CD4-positive, alpha-beta T cell treated with Interleukin-6 at 100 ng/mL for 8 hours (primary cell): ENCODE measurements at regions not wholly inside any gene's neighbourhood (a gene's known extent, or its start where the extent isn't known, plus 50 kb on each side); places are given as distances from the start of the nearest gene placed in this dataset.

ENCODE experiments used
- DNase-seq: peaks from one replicate; pipeline ENCODE4 v3.0.0-alpha.2; 2020; ENCODE audit warnings: mixed read lengths, low spot score

DNA sequence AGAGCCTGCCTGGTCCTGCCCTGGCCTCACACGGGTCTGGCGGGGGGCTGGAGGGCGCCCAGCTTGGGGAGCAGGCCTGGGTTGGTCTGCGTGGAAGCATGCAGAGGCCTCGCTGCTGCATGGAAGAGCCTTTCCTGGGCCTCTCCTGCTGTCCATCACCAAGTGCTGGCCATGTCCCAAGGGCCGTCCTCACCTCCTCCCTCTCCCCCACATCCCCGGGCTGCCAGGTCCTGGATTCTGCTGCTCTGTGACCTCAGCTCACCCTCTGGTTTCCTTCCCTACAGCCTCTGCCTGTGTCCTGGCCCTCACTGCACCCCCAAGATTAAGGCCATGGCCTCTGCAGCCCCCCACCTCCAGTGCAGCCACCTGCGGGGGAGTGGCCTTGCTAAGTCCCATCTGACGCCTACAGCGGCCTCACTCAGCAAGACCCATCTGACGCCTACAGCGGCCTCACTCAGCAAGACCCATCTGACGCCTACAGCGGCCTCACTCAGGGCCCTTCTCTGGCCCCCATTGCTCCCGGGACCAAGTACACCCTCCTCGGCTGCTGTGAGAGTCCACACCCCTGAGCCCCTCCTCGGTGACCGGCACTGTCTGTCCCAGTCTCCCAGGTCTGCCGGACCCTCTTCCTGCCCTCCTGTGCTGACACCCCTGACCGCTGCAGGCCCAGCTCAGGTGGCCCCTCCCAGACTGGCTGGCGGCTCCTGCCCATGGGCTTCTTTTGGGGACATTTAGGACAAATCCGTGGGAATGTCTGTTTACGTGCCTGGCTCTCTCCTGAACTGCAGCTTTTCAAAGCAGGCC is 119.5 kb upstream of the B3GAT1 start:
- DNase-seq = no peak

DNA sequence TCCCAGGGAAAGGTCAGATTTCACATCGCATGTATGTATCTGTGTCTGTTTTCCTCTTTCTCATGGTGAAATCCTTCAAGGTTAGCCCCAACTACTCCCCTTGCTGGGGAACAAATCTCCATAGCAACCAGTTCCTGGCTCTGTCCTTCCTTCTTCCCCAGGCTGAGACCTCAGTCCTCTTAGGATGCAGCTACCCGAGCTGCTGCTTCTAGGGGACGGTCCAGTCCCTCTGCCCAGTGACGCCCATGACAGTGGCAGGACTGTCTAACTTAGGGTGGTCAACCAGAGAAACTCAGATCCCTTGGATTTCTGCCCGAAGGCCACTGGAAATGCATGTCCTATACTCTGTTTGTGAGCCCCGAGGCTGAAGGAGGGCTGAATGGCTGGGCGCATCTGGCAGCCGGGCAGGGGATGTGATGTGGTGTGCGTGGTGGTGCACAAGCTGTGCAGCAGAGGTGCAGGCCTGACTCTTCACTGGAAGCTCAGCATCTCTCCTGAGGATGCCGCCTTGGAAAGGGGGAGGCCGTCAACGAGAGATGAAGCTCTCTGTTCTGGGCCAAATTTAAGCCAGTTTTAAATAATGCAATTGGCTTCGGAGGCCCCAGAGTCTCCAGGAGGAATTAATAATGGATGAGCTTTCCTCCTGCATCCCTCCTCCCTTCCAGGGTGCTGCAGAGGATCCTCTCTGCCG is 118.7 kb upstream of the B3GAT1 start:
- DNase-seq = no peak

DNA sequence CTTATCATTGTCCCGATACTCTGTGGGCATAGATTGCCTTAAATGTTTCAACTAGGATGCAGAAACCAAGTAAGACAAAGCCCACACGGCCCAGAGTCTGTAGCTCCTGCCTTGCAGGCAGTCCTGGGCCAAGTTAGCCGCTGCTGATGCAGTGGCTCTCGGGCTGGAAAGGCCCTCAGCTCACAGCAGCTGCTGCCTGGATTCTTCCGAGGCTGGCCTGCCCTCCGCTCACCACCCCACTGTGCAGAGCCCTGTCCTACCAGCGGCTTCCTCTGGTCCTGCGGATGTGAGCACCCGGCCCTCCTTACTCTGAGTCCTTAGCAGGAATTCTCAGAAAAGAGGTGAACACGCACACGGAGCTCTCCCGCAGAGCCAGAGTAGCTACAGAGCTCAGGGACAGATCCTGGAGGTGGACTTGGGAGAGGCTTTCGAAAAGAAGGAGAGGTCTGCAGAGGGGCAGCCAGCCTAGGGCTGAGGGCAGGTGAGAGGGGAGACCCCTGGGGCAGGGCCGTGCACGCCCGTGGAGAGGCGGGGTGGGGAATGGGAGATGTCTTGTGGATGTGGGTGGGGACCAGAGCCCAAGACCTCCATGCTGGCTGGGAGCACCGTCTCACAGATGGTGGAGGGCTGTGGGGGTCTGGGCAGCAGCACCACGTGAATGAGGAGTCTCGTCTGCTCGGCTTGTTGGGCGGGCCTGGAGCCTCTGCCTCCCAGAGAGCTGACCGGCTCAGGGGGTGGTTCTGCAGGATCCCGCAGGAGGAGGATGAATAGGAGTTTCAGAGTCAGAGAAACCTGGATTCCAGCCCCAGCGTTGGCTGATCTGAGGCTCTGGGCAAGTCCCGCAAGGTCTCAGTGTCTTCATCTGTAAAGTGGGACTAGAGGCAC is 117.4 kb upstream of the B3GAT1 start:
- DNase-seq = no peak

DNA sequence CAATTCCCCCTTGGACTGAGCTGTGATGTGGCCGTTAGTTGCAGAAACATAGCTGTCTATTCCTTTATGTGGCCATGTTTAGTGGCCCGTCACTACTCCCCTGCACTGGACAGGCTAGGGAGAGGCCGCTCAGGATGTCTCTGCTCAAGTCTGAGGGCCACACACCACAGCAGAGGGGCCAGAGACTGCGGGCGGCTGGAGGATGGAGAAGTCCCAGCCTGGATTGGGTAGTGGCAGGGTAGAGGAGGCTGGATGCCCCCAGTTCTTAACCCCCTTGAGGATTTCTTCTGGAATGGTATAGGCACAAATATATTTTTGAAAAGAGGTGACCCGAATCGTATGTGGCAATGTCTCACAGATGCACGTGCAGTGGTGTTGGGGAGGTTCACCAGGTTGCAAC is 116.4 kb upstream of the B3GAT1 start:
- no peak for DNase-seq

DNA sequence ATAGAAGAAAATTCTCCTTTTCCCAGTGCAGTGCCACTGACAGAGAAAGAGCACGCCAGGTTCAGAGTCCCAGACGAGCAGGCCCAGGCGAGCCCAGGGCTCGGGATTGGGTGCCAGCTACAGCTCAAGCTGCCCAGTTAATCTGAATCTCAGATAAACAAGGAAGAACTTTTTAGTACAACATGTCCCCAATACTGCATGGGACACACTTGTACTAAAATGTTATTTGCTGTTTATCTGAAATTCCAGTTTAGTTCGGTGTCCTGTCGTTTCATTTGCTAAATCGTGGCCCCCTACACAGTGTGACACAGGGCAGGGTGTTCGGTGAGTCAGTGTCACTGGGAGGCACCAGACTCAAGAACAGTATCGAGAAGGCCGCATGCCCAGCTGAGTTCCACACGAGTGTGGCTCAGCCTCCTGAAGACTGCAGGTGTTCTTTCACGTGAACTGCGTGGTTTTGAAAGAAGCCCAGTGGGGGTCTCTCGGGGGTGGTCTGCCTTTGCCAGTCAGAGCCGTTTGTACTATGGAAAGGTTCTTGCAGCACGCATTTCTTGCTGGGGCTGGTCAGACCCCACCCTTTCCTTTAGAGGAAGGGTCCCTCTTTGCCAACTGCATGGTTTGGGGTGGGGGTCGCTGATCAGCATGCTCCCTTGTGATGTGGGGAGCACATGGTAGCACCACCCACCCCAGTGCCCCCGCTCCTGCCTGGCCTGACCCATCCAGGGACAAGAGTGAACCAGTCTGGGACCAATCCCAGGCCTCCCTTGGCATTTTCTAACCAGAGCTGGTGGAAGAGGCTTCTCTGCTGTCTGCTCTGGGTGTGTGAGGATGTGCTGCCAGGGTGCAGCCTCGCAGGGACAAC is 115.6 kb upstream of the B3GAT1 start:
- no peak for DNase-seq

DNA sequence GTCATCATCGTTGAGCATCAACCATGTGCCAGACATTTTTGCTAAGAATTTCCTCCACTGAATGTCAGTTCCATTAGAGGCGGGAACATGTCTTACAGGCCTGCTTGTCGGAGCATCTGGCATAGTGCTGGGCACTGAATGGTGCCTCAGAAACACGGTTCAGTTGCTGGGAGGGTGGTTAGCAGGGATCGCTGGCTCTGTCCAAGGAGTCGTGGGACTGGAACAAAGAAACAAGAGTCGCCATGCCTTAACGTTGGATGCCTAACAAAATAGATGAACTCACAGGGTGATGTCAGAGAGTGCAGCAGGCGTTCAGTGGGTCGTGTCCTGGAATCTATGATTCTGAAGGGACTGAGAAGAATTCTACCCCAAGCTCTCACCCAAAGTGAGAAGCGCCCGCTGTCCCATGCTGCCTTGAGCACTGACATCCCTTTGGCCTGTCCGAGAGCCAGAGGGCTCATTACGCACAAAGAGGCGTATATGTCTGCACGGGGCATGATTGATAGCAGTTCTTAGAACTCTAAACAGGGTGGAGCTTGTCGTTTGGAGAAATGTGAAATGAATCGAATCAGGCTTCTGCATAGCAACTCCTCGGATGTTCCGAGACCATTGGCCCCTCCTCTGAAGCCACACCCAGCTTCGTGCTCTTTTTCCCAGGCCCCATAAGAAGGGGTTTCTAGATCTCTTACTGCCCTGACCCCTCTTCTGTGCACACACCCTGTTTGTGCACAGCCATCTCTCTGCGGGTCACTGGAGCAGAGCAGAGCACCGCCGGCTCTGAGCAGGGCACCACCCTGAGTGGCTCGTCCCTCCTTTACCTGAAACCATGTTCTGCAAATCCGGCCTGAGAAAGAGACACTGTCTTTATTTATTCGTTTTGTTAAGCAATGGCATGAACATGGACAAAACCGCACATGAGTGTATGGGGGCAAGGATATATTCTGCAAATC is 113.1 kb upstream of the B3GAT1 start:
- no peak for DNase-seq

DNA sequence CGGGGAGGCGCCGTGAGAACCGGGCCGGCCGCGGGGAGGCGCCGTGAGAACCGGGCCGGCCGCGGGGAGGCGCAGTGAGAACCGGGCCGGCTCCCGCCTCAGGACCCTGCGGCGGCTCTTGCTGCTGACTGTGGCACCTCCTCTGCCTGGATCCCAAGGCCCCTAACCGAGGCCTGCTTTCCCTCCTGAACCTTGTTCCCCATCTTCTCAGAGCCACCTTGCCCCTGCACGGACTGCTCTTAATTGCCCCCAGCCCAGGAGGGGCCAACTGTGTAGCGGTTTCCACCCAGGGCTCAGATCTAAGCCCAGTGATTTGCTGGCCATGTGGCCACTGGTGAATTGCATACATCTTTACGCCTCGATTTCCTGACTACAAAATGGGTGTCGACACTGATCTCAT is 112.2 kb upstream of the B3GAT1 start:
- no peak for DNase-seq

DNA sequence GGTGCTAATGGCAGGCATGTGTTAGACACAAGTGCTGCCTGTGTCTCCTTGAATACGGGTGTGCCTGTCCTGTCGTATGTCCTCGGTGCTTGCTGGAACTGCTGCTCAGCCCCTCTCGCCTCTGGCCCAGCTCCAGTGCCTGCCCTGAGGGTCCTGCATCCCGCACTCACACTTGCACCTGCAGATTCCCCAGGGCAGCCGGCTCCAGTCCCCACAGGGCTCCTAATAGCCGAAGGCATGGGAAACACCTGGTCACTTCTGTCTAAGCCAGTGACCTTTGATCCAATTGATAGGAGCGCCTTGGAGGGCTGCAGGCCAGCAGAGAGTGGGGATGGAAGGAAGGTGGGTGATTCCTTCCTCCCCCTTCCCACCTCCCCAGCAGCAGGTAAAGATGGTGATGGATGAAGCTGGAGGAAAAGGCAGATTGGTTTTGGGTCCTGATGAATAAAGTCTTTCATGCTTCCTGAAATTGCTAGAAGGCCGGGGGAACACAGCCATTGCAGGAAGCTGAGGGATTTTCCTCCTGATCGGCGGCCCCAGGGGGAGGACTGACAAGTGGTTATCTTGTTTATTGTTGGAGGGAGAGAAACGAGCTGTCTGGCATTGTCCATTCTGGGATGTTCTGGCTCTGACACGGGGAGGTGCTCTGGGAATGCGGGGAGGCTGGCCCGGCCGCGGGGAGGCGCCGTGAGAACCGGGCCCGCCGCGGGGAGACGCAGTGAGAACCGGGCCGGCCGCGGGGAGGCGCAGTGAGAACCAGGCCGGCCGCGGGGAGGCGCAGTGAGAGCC is 110.9 kb upstream of the B3GAT1 start:
- no peak for DNase-seq

DNA sequence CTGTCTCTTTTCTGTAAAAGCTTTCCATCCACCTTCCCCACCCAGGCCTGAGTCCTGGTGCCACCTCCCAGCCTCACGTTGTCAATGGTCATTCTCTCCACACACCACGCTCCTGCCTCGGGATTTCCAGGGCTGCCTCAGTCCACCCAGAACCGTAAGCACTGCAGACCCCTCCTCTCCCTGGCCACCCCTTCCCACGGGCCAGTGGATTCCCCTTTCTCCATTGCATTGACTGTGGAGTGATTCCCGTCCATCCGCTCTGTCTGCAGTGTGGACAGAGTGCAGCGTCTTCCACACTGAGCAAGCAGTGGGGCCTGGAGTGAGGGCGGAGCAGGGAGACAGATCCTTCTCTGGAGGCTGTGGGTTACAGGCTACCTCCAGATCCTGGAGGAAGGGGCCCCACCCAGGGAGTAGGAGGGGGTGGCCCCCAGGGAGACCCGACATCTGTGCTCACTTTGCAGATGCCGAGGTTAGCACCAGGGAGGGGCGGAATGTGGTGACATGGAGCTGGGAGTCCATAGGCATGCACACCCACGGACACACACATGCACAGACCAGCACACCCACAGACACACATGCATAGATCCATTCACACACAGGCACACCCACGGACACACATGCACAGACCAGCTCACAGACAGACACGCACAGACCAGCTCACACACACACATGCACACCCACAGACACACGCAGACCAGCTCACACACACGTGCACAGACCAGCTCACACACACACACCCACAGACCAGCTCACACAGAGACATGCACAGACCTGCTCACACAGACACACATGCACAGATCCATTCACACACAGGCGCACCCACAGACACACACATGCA is 109.6 kb upstream of the B3GAT1 start:
- no peak for DNase-seq

DNA sequence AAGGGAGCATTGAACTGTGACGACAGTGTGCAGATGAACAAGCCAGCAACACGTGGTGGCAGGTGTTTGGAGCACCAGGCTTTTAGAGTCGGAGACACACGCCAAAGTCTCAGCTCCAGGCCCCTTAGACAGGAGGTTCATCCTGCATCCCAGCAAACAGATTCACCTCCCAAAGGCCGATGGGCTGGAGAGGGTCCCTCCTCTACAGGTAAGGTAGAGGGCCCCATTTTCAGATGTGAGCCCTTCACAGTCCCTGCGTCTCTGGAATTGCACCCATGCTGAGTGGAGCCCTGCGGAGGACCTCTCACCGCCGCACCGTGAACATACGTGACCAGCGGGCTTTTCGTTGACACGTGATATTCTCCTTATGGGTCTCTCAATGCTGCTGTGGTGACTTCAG is 109.0 kb upstream of the B3GAT1 start:
- no peak for DNase-seq

DNA sequence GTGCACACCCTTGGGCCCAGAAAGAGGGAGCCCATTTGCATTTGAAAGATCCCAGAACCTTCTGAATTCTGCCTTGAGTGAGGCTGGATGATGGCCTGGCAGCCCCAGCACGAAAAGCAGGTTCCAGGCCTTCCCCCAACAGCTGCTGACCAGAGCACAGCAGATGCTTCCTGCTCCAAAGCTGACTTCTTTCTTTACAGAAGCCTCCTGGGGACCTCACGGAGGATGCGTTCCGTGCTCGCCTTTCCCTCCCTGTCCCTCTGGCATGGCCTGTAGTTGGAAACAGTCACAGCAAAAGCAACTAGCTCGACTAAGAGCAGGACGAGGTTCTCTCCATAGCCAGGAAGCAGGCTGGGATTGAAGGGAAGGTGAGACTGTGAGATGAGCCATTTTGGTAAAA is 107.7 kb upstream of the B3GAT1 start:
- DNase-seq = no peak

DNA sequence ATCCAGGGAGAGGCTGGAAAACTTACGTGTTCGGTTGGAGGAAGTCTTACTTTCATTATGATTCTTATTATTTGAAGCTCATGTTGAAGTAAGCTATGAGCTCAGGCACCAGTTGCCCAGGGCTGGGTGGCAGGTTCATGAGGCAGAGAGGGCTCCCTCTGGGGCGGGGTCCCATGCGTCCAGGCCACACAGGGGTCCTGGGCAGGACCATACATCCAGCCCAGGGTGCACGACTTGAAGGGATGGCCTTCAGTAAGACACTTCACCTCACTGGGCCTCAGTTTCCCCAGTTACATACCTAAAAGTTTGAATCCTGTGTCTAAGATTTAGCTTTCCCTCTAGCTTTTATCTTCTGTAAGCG is 107.3 kb upstream of the B3GAT1 start:
- no peak for DNase-seq

DNA sequence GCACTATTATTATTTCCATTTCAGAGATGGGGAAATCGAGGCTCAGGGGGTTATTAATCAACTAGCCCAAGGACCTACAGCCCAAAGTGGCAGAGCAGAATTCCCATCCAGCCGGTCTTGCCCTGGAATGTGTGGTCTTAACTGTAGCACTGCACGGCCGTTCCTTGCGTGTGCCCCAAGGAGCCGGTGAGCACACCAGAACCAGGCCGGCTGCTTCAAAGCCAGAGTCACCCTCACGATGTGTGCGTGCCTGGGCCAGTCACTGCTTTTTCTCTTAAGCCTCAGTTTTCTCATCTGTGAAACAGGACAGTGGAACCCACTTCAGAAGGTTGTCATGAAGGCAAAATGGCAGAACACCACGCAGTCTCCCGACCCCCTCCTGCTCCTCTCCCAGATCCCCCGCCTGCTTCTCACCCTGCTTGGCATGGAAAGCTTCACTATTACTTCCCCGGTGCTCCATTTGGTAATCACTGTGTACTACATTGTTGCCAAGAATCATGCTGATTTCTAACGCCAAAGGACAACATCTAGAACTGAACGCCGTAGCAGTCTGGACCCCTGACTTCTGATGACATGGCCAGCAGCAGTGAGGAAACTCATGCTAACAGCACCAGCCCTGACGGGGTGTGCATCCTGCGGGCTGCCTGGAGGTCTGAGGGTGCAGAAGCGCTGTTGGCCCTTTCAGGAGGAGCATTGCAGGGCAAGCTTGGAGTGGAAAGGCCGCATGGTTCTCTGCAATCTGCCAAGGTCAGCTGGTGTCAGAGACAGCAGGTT is 106.8 kb upstream of the B3GAT1 start:
- no peak for DNase-seq

DNA sequence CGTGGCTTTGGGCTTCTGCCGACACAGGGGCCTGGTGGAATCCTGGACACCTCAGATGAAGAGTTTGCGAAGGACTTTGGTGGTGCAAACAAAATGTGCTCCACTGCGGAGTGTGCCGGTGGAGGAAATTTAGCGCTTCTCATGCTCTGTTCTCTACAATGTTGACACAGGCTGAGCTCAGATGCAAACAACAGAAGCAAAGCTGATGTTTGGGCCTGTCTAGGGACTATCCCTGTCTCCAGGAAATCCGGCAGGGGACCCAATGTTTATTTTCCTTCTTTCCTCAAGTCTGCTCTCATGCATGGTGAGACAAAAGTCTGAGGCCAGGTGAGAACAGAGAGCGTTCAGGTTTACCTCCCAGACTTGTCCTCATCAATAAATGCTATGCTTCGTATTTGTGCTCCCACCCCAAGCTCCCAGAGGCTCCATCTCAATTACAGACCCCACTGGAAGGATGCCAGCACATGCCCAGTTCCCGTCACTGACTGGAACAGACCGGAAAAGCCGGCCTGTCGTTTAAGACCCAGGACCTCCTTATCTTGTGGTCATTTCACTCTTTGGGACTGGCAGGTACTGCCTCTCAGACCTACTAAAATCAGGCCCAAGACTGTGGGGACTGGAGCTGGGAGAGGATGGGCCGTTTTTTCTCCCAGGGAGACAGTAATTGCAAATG is 105.7 kb upstream of the B3GAT1 start:
- no peak for DNase-seq

DNA sequence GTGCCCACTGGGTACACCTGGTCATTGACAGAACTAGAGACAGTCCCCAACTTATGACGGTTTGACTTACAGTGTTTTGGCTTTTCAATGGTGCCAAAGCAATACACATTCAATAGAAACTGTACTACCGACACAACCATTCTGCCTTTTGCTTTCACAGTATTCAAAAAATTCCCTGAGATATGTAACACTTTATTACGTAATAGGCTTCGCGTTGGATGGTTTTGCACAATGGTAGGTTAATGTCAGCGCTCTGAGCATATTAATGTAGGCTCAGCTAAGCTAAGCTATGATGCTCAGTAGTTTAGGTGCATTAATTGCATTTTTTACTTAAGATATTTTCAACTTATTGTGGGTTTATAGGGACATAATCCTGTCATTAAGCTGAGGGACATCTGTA is 105.1 kb upstream of the B3GAT1 start:
- DNase-seq = no peak

DNA sequence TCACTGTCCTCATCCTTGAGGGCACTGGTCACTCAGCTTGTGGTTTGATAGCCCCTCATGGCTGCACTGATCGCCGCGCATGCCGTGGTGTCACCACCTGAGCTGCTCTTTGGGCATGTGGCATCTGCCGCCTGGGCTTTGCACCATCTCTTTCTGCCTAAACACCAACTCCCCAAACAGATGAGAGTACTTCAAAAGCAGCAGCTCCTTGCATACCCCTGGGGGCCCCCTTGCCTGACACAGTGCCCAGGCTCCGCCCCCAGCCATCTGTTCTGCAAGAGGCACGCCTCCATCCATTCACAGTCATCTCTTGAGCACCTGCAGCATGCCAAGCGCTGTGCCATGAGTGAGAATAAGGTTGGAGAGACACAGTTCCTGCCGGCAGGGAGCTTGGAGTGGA is 104.5 kb upstream of the B3GAT1 start:
- no peak for DNase-seq

DNA sequence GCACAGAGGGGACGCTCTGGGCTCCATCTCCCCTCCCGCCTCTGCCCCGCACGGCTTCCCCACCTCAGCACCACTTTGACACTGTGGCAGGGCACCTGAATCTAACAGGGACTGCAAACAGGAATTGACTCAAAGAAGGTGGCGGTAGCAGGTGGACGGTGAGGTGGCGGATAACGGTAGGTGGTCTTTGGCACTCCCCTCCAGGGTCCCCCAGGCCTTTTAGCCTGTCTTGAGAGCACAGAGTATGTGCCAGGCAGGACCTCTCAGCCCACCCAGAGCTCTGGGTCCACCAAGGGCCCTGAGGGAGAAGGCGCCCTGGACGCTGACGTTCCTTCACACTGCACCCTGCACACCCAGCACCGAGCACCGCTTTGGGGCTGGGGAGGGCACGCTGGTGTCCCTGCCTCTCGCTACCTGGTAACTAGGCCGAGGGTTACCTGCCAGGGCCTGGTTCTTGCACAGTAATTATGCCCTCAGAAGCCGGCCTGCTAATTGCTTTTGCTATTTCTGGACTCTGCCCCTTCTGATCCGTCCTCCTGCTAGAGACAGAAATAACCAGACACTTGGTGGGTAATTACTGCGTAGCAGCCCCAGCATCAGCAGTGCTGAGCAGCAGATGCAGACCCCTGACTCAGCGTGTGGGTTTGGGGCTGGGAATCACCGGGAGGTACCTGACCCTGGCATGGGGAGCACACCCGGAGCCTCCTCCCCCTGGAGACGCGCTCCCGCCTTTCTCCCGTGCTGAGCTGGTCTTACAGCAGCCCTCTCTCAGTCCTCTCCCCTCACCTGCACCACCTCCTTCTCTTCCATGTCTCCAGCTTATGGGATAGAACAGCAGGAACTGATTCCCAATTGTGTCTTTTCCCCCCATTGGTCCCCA is 103.3 kb upstream of the B3GAT1 start:
- no peak for DNase-seq
